A673 (cell line): ENCODE measurements at regions not wholly inside any gene's neighbourhood (a gene's known extent, or its start where the extent isn't known, plus 50 kb on each side); places are given as distances from the start of the nearest gene placed in this dataset.

Source experiments
- EZH2 ChIP-seq: fragments of 200-600 bp; sonication (generic); IDR thresholded peaks from 2 replicates; pipeline ENCODE4 v1.6.1; 2017; ENCODE audit warnings: borderline replicate concordance, low read depth, mild to moderate bottlenecking, mixed read lengths, antibody characterized with exemption, low read length; ENCODE audit not compliant: poor library complexity, severe bottlenecking
- TF ChIP-seq, protein P1 (sequence below): fragments of 300-800, 200-600 bp; sonication (generic); conservative IDR thresholded peaks from 2 replicates; pipeline ENCODE4 v1.5.1; 2017; ENCODE audit warnings: low read depth, mild to moderate bottlenecking, antibody characterized with exemption, low read length, moderate library complexity, mixed read lengths

DNA sequence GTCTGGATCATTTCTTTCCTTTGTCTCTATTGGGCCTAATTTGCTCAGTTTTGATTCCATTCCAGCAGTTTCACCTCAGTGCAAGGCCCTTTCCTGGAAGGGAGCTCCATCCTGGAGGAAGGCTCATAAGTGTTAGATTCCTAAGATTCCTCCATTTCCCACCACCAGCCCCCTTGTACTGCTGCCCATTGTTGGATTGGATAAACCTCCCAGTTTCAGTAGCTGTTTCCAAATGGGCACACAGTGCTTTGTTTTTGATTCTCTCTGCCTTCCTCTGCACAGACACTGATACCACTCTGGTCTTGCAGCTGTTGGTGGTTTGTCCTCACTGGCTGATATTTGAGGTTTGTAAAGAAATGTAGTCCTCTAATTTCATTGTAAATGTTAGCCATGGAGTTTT lies 158.9 kb downstream of the SLC15A5 start:
- TF ChIP-seq, protein P1, sequence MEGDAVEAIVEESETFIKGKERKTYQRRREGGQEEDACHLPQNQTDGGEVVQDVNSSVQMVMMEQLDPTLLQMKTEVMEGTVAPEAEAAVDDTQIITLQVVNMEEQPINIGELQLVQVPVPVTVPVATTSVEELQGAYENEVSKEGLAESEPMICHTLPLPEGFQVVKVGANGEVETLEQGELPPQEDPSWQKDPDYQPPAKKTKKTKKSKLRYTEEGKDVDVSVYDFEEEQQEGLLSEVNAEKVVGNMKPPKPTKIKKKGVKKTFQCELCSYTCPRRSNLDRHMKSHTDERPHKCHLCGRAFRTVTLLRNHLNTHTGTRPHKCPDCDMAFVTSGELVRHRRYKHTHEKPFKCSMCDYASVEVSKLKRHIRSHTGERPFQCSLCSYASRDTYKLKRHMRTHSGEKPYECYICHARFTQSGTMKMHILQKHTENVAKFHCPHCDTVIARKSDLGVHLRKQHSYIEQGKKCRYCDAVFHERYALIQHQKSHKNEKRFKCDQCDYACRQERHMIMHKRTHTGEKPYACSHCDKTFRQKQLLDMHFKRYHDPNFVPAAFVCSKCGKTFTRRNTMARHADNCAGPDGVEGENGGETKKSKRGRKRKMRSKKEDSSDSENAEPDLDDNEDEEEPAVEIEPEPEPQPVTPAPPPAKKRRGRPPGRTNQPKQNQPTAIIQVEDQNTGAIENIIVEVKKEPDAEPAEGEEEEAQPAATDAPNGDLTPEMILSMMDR: no peak
- no peak for TF ChIP-seq EZH2
